ENCODE measurements at regions not wholly inside any gene's neighbourhood (a gene's known extent, or its start where the extent isn't known, plus 50 kb on each side); places are given as distances from the start of the nearest gene placed in this dataset.
"Not testable (repeated sequence)": the region's sequence is repeated elsewhere in the genome, so short reads cannot be mapped to it uniquely, and the experiment has no call there.

DNA sequence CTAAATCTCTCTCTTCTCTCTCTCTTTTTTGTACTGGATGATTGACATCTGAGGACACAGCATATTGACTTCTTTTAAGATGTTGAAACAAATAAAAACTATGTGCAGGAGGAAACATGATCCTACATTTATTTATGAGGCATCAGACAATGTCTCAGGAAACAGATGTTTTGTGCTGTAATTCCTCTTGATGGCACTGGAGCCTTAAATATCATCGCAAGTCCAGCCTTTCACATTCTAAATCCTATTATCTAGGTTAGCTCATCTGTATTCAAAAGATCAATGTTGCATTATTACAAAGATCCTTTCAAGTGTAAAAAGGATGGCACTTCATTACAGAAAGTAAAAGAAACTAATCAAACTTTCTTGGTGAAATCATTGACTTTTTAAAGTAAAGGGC lies 63.9 kb downstream of the MAT2B start:
- no peak for DNase-seq
- no peak for ATAC-seq
- intact Hi-C loops (cut with DNase I), result loop anchor here in 1 of 2 donors (10.0 kb wide), 1 partner anchor 1636 kb away; no protein-coding TSS in a partner anchor

- intact Hi-C loops (cut with DNase I), result no loop called here
- DNase-seq, result no peak
- peak in 1 of 2 donors; percentile 47 for ATAC-seq
Observed at GRCh38 chr5:163571744-163572143, 66.3 kb downstream of the MAT2B start.

DNA sequence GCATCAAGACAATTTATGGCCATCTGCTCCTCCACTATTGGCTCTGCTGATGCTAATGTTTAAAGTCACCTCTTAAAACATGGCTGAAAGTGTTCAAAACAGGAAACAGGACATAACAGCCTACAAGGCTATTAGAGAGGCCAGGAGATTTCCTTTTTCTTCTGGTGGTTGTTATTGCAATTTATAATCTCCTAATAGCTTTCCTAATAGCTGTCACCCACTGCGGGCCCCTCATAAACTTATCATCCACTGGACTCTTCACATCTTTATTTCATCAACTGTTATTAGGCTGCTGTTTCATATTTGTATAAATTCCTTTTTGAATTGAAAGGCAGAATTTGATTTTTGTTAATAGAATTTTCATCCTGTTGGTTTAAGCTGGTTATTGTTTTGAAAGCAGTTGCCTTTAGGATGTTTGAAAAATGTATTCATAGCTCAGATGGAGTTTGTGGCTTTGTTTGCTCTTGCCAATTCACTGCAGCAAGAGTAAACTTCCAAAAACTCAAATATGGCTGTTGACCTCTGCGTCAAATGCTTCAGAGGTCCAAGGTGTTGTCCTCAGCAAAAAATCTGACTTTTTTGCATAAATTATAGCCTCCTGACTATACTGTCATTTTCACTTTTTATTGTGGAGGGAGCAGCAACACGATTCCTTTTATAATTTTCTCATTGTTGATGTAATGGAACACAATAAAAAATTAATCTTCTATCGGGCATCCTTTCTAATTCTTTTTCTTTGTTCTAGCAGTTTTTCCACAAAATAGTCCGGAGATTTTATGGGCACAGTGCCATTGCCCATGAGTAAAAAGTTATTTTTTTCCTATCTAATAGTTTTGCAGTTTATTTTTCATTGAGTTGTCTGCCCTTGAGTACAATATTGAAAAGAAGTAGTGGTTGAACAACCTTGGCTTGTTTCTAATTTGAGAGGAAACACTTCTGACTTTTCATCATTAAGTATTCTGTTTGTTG lies 69.3 kb downstream of the MAT2B start:
- ATAC-seq, result no peak
- intact Hi-C loops (cut with DNase I), result no loop called here
- DNase-seq, result no peak

DNA sequence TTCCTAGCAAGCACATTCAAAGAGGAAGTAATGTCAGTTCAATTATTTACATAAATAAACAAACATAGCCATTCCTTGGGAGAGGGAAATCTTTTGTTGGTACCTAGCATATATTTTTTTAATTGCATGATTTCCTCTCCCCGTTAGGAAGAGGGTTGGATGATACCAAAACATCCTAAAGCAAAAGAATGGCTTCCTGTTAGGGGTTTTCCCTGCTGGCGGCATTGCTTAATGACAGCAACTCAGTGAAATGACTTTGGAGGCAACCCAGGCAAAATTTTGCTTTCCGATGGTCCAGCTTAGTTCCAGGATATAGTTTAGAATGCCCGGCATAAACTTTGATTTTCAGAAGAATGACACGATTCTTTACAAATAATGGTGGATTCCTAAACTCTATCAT lies 73.2 kb downstream of the MAT2B start:
- intact Hi-C loops (cut with DNase I), result no loop called here
- DNase-seq (no peak), ATAC-seq (no peak)

- DNase-seq (no peak), ATAC-seq (no peak)
- intact Hi-C loops (cut with DNase I), result no loop called here
Observed at GRCh38 chr5:163579729-163580128, 74.3 kb downstream of the MAT2B start.

DNA sequence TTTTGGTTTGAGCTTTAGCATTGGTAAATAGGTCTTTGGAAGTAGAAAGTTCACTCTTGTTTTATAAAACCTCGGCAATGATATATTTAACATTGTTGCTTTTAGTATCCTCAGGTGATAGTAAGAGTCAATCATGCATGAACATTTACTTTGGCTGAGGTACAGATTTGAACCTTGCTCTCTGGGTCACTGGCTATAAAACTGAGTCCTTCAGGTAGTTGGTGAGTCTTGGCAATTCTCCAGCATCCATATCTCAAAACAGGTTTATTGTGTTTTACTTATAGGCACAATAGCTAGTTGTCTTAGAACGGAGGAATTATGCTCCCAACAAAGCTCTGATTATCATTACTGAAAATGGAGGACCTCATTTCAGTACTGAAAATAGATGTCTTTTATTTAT lies 75.1 kb downstream of the MAT2B start:
- DNase-seq (no peak), ATAC-seq (no peak)
- intact Hi-C loops (cut with DNase I), result no loop called here

- intact Hi-C loops (cut with DNase I); ATAC-seq; DNase-seq: not testable (repeated sequence)
Observed at GRCh38 chr5:163583491-163584153, 78.2 kb downstream of the MAT2B start.

DNA sequence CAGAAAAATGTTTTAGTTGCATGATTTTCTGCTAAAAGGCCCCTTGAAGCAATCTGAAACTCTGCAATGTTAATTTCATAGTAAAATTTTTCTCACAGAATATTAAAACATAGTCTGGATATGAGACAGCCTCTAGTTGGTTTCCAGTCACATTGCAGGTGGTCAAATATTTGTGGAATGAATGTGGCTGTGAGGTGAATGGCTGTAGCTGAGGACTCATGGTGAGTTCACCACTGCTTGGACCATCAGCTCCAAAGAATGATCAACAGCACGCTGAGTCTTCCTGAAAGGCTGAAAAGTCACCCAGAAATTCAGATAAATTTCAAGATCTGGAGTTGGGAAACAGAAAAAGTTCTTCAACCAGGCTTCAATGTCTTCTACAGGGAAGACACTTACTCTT lies 79.8 kb downstream of the MAT2B start:
- intact Hi-C loops (cut with DNase I), result no loop called here

DNA sequence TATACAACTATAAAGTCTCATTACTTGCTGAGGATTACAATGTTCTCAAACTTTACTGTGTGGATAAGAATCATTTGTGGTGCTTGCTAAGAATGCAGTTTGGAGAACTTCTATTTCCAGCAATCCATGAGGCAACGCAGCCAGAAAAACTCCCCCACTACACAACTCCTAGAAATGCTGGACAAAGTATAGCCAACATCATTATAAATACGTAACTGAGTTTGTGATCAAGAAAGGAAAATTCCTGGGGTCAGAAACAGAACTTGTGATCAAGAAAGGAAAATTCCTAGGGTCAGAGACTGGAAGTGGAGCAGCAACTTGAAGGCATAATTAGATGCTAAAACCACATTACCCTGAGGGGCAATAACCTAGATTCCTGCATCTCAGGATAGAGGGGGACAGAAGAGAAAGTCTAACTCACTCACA lies 81.1 kb downstream of the MAT2B start:
- DNase-seq, result no peak
- no peak for ATAC-seq
- intact Hi-C loops (cut with DNase I), result no loop called here

More for the DNA sequence above, 79.8 kb downstream of the MAT2B start:
- no peak for ATAC-seq
- no peak for DNase-seq

- DNase-seq (no peak), ATAC-seq (no peak)
Observed at GRCh38 chr5:163594951-163595350, 89.5 kb downstream of the MAT2B start.

DNA sequence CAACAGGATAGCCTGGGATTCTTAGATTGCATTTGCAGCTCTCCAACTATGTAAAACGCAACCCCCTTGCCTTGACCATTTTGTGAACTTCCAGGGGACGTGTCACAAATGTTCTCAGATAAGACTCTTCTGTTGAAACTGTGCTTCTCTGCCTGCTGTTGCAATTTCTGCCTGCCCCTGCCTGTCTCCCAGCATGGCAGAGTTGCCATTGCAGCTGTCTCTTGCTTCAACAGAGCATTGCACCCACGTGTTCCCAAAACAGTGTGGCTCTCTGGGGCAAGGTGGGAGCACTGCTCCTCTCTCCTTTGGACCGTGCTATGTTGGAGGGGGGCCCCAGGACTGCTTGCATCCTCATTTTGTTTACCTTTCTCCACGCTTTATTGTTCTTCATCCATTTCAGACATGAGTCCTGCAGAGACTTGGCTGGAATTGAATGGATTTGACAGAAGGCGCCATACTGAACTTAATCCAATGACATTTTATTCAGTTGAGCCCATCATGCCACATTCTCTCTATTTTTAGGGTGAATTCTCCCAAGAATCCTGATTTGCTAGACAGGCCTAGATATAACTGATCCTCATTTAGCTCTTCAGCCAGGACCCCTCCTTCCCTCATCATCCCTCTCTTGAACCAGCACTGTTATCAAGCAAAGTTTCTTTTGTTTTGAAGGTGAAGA lies 90.7 kb downstream of the MAT2B start:
- ATAC-seq, result no peak
- no peak for DNase-seq
- intact Hi-C loops (cut with DNase I), result no loop called here

More at GRCh38 chr5:163594951-163595350, 89.5 kb downstream of the MAT2B start:
- intact Hi-C loops (cut with DNase I), result no loop called here

- DNase-seq, result no peak
- no peak for ATAC-seq
- intact Hi-C loops (cut with DNase I), result no loop called here
Observed at GRCh38 chr5:163596608-163597315, 91.3 kb downstream of the MAT2B start.

DNA sequence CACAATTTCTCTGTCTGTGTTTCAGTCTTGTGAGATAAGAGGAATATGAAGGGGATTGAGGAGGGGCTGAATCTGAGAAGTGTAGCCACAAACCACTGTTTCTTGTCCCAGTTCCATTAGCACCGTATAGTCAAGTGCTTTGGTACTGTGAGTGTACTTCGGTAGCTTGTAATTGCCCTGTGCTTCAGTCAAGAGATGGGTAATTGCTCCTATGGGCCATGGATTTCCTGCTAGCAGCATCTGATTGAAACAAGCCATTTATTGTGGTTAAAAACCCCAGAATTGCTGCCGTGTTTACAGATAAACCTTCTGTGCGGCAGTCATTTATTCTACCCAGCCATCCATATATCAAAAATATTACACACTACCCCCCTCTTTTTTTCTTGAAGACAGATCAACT lies 98.6 kb downstream of the MAT2B start:
- ATAC-seq (no peak), DNase-seq (no peak)
- intact Hi-C loops (cut with DNase I), result no loop called here

GRCh38 chr5:163607256-163607655 lies 101.8 kb downstream of the MAT2B start:
- ATAC-seq (no peak), DNase-seq (no peak)
- intact Hi-C loops (cut with DNase I), result no loop called here

DNA sequence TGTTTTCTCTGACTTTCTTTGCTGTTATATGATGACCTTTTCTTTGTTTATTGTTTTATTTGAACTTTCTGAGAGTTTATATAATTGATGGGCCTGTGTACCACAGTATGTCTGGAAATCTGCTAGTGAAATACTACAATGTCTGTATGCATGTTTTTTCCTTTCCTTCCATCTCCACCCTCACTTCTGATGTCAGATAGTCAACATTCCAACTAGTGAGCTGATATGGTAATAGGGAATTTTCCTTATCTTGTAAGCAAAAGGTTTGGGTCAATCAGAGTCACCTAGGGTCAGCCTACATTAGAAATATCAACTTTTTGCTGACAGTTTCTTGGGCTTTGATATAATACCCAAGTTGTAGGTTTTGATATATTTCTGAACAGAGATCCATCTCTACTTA lies 103.2 kb downstream of the MAT2B start:
- ATAC-seq (no peak), DNase-seq (no peak)
- intact Hi-C loops (cut with DNase I), result no loop called here

DNA sequence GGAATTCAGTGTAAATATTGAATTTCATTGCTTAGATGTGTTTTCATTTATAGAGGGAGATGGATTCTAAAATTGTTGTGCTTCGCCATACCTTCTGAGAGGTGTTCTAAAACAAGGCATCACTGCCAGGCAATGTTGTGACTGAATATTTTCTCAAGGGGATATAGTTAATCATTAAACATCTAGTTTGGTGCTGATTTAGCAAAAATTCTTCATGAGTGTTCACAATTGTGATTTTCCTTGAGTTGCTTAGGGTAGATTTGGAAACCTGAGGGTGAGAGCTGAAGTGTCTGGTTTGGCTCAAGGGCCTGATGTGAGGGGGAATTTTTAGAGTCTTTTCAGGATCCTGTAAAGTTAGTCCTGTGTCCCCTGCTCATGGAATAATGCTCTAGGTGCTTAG lies 104.5 kb downstream of the MAT2B start:
- ATAC-seq (no peak), DNase-seq (no peak)
- intact Hi-C loops (cut with DNase I), result no loop called here

DNA sequence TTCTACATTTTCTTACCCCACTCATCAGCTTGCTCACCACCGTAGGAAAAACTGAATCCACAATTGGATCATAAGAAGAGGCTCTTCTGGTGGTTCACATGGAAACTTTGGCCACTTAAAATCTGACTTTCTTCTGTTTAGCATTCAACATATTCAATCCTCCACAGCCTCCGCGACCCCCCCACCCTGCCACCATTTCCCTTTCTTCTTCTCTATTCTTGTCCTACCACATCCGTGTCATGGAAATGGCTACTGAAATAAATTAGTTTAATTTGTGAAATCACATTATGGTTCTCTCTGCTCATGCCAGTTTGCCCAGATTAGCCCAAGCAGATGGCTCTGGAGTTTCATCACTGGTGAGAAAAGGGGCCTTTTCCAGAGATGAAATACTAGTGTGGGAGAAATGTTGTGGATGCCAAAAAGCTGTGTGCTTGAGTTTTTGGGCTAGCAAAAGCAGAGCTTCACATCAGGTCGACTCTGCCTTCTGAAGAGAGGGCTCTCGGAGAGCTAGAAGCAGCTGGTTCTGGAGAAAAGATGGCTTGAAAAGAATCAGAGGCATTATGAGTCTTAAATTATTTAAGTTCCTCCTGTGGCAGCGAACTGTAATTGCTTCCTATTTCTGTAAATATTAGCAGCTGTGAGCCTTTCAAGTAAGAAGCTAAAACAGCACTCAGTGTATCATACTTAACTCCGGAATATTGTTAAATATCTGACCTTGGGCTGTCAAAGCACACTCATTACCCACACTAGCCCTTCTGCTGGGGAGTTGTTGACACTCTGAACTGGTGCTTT lies 107.1 kb downstream of the MAT2B start:
- ATAC-seq (no peak), DNase-seq (no peak)
- intact Hi-C loops (cut with DNase I), result no loop called here

- intact Hi-C loops (cut with DNase I), result no loop called here
- ATAC-seq (no peak), DNase-seq (no peak)
Observed at GRCh38 chr5:163613150-163613442, 107.7 kb downstream of the MAT2B start.

DNA sequence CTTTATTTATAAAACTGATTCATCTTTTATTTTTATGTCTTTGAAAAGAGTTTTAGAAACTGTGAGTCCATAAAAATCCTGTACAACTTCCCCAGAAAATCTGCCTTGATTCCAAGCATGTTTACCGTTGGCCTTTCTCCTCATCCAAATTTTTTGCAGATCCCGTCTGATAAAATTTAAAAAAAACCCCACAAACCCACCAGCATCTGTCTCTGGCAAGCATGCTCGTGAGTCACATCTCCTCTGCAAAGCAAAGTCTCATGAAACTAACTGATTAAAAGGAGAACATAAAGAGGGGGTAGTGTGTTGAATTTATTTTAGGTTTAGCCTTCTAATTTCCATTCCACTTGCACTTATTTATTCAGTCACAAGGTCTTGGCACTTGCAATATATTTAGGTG lies 109.4 kb downstream of the MAT2B start:
- intact Hi-C loops (cut with DNase I), result no loop called here
- no peak for ATAC-seq

More for the DNA sequence above, 109.4 kb downstream of the MAT2B start:
- no peak for DNase-seq

All from left cardiac atrium (tissue), 4 donors.